ENCODE measurements at regions not wholly inside any gene's neighbourhood (a gene's known extent, or its start where the extent isn't known, plus 50 kb on each side); places are given as distances from the start of the nearest gene placed in this dataset.
"Not testable (repeated sequence)": the region's sequence is repeated elsewhere in the genome, so short reads cannot be mapped to it uniquely, and the experiment has no call there.

GRCh38 chr12:97984974-97985580 is 522.5 kb downstream of the RMST start:
- DNase-seq (ENCODE audit: low read depth in 3 of 3), result no peak

- DNase-seq (ENCODE audit: low read depth in 3 of 3), result no peak
These were observed 523.2 kb downstream of the RMST start for GRCh38 chr12:97985834-97986233.

GRCh38 chr12:97988588-97988987 is 526.0 kb downstream of the RMST start:
- not testable (repeated sequence) for DNase-seq (ENCODE audit: low read depth in 3 of 3)

GRCh38 chr12:97989366-97989940 is 525.9 kb upstream of the TMPO start:
- no peak for DNase-seq (ENCODE audit: low read depth in 3 of 3)

GRCh38 chr12:97994746-97995484 is 520.5 kb upstream of the TMPO start:
- DNase-seq (ENCODE audit: low read depth in 3 of 3), result no peak

- DNase-seq (ENCODE audit: low read depth in 3 of 3), result no peak
These were observed 519.8 kb upstream of the TMPO start for GRCh38 chr12:97995559-97995958.

GRCh38 chr12:98001430-98001829 is 514.0 kb upstream of the TMPO start:
- DNase-seq (ENCODE audit: low read depth in 3 of 3), result no peak

- no peak for DNase-seq (ENCODE audit: low read depth in 3 of 3)
These were observed 512.4 kb upstream of the TMPO start for GRCh38 chr12:98002887-98003493.

- DNase-seq (ENCODE audit: low read depth in 3 of 3), result no peak
These were observed 507.4 kb upstream of the TMPO start for GRCh38 chr12:98007963-98008362.

GRCh38 chr12:98013560-98013959 is 501.8 kb upstream of the TMPO start:
- no peak for DNase-seq (ENCODE audit: low read depth in 3 of 3)

- DNase-seq (ENCODE audit: low read depth in 3 of 3), result no peak
These were observed 496.6 kb upstream of the TMPO start for GRCh38 chr12:98018836-98019235.

- DNase-seq (ENCODE audit: low read depth in 3 of 3), result no peak
These were observed 495.0 kb upstream of the TMPO start for GRCh38 chr12:98020376-98020775.

- no peak for DNase-seq (ENCODE audit: low read depth in 3 of 3)
These were observed 492.4 kb upstream of the TMPO start for GRCh38 chr12:98022961-98023360.

- no peak for DNase-seq (ENCODE audit: low read depth in 3 of 3)
These were observed 477.8 kb upstream of the TMPO start for GRCh38 chr12:98037401-98038140.

GRCh38 chr12:98042668-98043067 is 472.7 kb upstream of the TMPO start:
- DNase-seq (ENCODE audit: low read depth in 3 of 3), result no peak

- no peak for DNase-seq (ENCODE audit: low read depth in 3 of 3)
These were observed 470.0 kb upstream of the TMPO start for GRCh38 chr12:98045395-98045794.

- DNase-seq (ENCODE audit: low read depth in 3 of 3), result no peak
These were observed 467.1 kb upstream of the TMPO start for GRCh38 chr12:98048326-98048725.

GRCh38 chr12:98053202-98053601 is 462.2 kb upstream of the TMPO start:
- no peak for DNase-seq (ENCODE audit: low read depth in 3 of 3)

- DNase-seq (ENCODE audit: low read depth in 3 of 3), result no peak
These were observed 457.7 kb upstream of the TMPO start for GRCh38 chr12:98057701-98058100.

GRCh38 chr12:98058213-98058612 is 457.2 kb upstream of the TMPO start:
- no peak for DNase-seq (ENCODE audit: low read depth in 3 of 3)

GRCh38 chr12:98058838-98059237 is 456.6 kb upstream of the TMPO start:
- no peak for DNase-seq (ENCODE audit: low read depth in 3 of 3)

- DNase-seq (ENCODE audit: low read depth in 3 of 3), result no peak
These were observed 455.6 kb upstream of the TMPO start for GRCh38 chr12:98059659-98060343.
